GM18858 (cell line): ENCODE measurements at regions not wholly inside any gene's neighbourhood (a gene's known extent, or its start where the extent isn't known, plus 50 kb on each side); places are given as distances from the start of the nearest gene placed in this dataset.
"Not testable (repeated sequence)": the region's sequence is repeated elsewhere in the genome, so short reads cannot be mapped to it uniquely, and the experiment has no call there.

Source experiments
- ATAC-seq: cut with Tn5 transposase; IDR thresholded peaks from one replicate; pipeline ENCODE4 v1.9.1; 2021; ENCODE audit not compliant: unreplicated experiment

GRCh38 chr5:99621772-99622681, 693.2 kb upstream of the CHD1 start:
- ATAC-seq: no peak

GRCh38 chr5:99617335-99617734, 688.5 kb upstream of the CHD1 start:
- no peak for ATAC-seq

- ATAC-seq: no peak
Measured at GRCh38 chr5:99614888-99615287, 686.1 kb upstream of the CHD1 start.

GRCh38 chr5:99607124-99607523, 678.3 kb upstream of the CHD1 start:
- ATAC-seq: no peak

GRCh38 chr5:99605904-99606303, 677.1 kb upstream of the CHD1 start:
- no peak for ATAC-seq

GRCh38 chr5:99600952-99601351, 672.1 kb upstream of the CHD1 start:
- ATAC-seq: no peak

GRCh38 chr5:99590806-99591205, 662.0 kb upstream of the CHD1 start:
- ATAC-seq: no peak

GRCh38 chr5:99589424-99589823, 660.6 kb upstream of the CHD1 start:
- ATAC-seq: no peak

GRCh38 chr5:99587983-99588382, 659.2 kb upstream of the CHD1 start:
- peak; percentile 50 for ATAC-seq

- no peak for ATAC-seq
Measured at GRCh38 chr5:99586878-99587277, 658.1 kb upstream of the CHD1 start.

GRCh38 chr5:99581204-99581603, 652.4 kb upstream of the CHD1 start:
- ATAC-seq: not testable (repeated sequence)

- not testable (repeated sequence) for ATAC-seq
Measured at GRCh38 chr5:99562937-99563627, 634.3 kb upstream of the CHD1 start.

GRCh38 chr5:99553211-99553810, 624.5 kb upstream of the CHD1 start:
- no peak for ATAC-seq

GRCh38 chr5:99544356-99544755, 615.5 kb upstream of the CHD1 start:
- no peak for ATAC-seq

- no peak for ATAC-seq
Measured at GRCh38 chr5:99543841-99544240, 615.0 kb upstream of the CHD1 start.

- ATAC-seq: not testable (repeated sequence)
Measured at GRCh38 chr5:99534241-99534640, 605.4 kb upstream of the CHD1 start.

GRCh38 chr5:99521666-99522065, 592.9 kb upstream of the CHD1 start:
- ATAC-seq: not testable (repeated sequence)

GRCh38 chr5:99515864-99516490, 587.2 kb upstream of the CHD1 start:
- not testable (repeated sequence) for ATAC-seq

GRCh38 chr5:99510237-99510866, 581.5 kb upstream of the CHD1 start:
- not testable (repeated sequence) for ATAC-seq

- not testable (repeated sequence) for ATAC-seq
Measured at GRCh38 chr5:99509064-99509463, 580.3 kb upstream of the CHD1 start.

- ATAC-seq: not testable (repeated sequence)
Measured at GRCh38 chr5:99495456-99495855, 566.6 kb upstream of the CHD1 start.
